HFFc6 (cell line): ENCODE measurements at regions not wholly inside any gene's neighbourhood (a gene's known extent, or its start where the extent isn't known, plus 50 kb on each side); places are given as distances from the start of the nearest gene placed in this dataset.
"Not testable (repeated sequence)": the region's sequence is repeated elsewhere in the genome, so short reads cannot be mapped to it uniquely, and the experiment has no call there.

Source experiments
- DNase-seq: peaks from one replicate; pipeline ENCODE4 v3.0.0-alpha.2; 2018
- H3K27ac Mint-ChIP-seq: 2 replicates; pipeline ENCODE4 v1.8.0; 2020; ENCODE audit warnings: mild to moderate bottlenecking, mixed read lengths
- H3K27me3 Mint-ChIP-seq: 2 replicates; pipeline ENCODE4 v1.8.0; 2021; ENCODE audit warnings: mild to moderate bottlenecking, moderate library complexity, mixed read lengths; ENCODE audit not compliant: insufficient read depth
- H3K36me3 Mint-ChIP-seq: 2 replicates; pipeline ENCODE4 v1.8.0; 2021; ENCODE audit warnings: low read depth, mixed read lengths
- H3K4me1 Mint-ChIP-seq: 2 replicates; pipeline ENCODE4 v1.8.0; 2020; ENCODE audit warnings: low read depth, mixed read lengths
- H3K4me3 Mint-ChIP-seq: 2 replicates; pipeline ENCODE4 v1.8.0; 2020; ENCODE audit warnings: mild to moderate bottlenecking, moderate library complexity, mixed read lengths
- H3K9me3 Mint-ChIP-seq: 2 replicates; pipeline ENCODE4 v1.8.0; 2020; ENCODE audit warnings: mild to moderate bottlenecking, mixed read lengths
- TF ChIP-seq, protein P1 (sequence below): fragments of 200-600 bp; sonication (generic); IDR thresholded peaks from 2 replicates; pipeline ENCODE4 v1.5.0; 2021; ENCODE audit warnings: antibody characterized with exemption, mild to moderate bottlenecking

GRCh38 chr2:109719871-109720270 is 74.2 kb upstream of the RGPD5 start:
- Mint-ChIP-seq H3K27ac (no peak overlapping the region), H3K9me3 (no peaks in the 10 kb centered on the region; the same call in 1 of the 2 replicates), H3K4me3 (no peak overlapping the region), H3K4me1 (no peaks in the 10 kb centered on the region), H3K27me3 (peaks cover 9% of the 10 kb centered on the region), H3K36me3 (no peaks in the 10 kb centered on the region)
- DNase-seq: no peak
- TF ChIP-seq, protein P1, sequence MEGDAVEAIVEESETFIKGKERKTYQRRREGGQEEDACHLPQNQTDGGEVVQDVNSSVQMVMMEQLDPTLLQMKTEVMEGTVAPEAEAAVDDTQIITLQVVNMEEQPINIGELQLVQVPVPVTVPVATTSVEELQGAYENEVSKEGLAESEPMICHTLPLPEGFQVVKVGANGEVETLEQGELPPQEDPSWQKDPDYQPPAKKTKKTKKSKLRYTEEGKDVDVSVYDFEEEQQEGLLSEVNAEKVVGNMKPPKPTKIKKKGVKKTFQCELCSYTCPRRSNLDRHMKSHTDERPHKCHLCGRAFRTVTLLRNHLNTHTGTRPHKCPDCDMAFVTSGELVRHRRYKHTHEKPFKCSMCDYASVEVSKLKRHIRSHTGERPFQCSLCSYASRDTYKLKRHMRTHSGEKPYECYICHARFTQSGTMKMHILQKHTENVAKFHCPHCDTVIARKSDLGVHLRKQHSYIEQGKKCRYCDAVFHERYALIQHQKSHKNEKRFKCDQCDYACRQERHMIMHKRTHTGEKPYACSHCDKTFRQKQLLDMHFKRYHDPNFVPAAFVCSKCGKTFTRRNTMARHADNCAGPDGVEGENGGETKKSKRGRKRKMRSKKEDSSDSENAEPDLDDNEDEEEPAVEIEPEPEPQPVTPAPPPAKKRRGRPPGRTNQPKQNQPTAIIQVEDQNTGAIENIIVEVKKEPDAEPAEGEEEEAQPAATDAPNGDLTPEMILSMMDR: no peak

GRCh38 chr2:109720380-109721106 is 73.6 kb upstream of the RGPD5 start:
- DNase-seq: no peak
- no peaks in the 10 kb centered on the region; the same call in 1 of the 2 replicates for H3K9me3 Mint-ChIP-seq
- H3K27me3 Mint-ChIP-seq: peaks cover 13% of the 10 kb centered on the region
- H3K27ac Mint-ChIP-seq: no peak overlapping the region
- H3K4me1 Mint-ChIP-seq: no peaks in the 10 kb centered on the region
- H3K36me3 Mint-ChIP-seq: no peaks in the 10 kb centered on the region
- no peak overlapping the region for H3K4me3 Mint-ChIP-seq
- TF ChIP-seq, protein P1: no peak

DNA sequence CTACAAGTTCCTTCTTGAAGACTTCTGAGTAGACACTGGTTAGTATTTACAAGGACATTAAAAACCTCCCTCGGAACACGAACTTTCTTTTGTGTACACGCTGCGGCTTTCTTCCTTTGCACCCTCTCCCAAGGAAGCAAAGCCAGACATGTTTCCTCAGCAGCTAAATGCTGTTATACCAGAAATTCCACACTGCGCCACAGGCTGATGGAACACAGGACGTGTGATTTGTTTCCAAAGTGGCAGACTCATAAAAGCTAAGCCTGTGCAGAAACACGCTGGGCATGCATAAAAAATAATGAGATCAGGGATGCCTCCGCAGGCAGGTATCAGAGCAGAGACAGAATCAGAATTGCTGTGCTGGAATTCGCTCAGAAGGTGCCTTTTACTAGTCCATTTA is 73.0 kb upstream of the RGPD5 start:
- Mint-ChIP-seq H3K27ac (no peak overlapping the region), H3K36me3 (no peaks in the 10 kb centered on the region), H3K9me3 (no peaks in the 10 kb centered on the region; the same call in 1 of the 2 replicates), H3K27me3 (peaks cover 10% of the 10 kb centered on the region), H3K4me1 (no peaks in the 10 kb centered on the region), H3K4me3 (no peak overlapping the region)
- DNase-seq: no peak
- TF ChIP-seq, protein P1: no peak

DNA sequence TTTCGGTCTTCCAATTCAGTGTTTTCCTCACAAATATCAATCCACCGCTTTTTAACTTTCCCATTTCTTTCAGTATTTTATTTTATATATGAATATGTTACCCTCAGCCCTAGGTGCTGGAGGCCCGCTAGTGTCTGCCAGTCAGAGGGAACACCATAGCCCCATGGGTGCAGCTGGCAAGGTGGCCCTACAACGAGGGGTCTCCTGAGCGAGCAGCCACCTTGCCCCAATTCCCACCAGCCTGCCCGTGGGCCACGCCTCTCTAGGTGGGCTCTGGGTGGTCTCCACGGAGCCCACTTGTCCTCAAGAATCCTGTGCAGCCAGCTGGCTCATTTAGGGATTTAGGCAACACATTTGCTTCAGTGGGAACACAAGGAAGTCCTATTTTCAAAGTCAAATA is 72.5 kb upstream of the RGPD5 start:
- Mint-ChIP-seq H3K4me1 (no peaks in the 10 kb centered on the region), H3K9me3 (no peaks in the 10 kb centered on the region; the same call in 1 of the 2 replicates), H3K27ac (no peak overlapping the region), H3K36me3 (no peaks in the 10 kb centered on the region), H3K27me3 (peaks cover 12% of the 10 kb centered on the region), H3K4me3 (no peak overlapping the region)
- TF ChIP-seq, protein P1: no peak
- no peak for DNase-seq

DNA sequence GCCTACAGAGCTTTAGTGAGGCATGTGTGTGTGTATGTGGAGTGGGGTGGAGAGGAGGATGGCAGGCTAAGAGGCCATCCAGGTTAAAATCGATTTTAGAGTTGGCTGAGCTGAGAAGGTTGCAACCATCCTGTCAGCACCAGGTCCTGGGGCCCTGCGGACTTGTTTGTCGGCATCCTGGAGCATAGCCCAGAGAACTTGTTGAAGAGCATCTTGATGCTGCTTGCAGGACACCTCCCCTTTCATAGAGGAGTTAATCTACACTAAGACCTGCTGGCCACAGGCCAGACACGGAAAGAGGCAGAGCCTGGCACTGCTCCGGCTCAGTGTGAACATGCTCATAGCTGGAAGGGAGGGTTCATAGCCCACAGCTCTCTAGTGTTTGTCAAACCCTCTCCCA is 72.1 kb upstream of the RGPD5 start:
- TF ChIP-seq, protein P1: no peak
- Mint-ChIP-seq H3K27ac (no peak overlapping the region), H3K4me3 (no peak overlapping the region), H3K27me3 (peaks cover 15% of the 10 kb centered on the region), H3K4me1 (no peaks in the 10 kb centered on the region), H3K36me3 (no peaks in the 10 kb centered on the region), H3K9me3 (no peaks in the 10 kb centered on the region; the same call in 1 of the 2 replicates)
- no peak for DNase-seq

GRCh38 chr2:109722640-109723039 is 71.5 kb upstream of the RGPD5 start:
- H3K4me1 Mint-ChIP-seq, H3K27ac Mint-ChIP-seq, H3K36me3 Mint-ChIP-seq, DNase-seq, H3K4me3 Mint-ChIP-seq, H3K9me3 Mint-ChIP-seq: not testable (repeated sequence)
- H3K27me3 Mint-ChIP-seq: peaks cover 15% of the 10 kb centered on the region

- not testable (repeated sequence) for H3K4me1 Mint-ChIP-seq, DNase-seq, H3K9me3 Mint-ChIP-seq, H3K36me3 Mint-ChIP-seq, H3K4me3 Mint-ChIP-seq, H3K27ac Mint-ChIP-seq
- H3K27me3 Mint-ChIP-seq: peaks cover 15% of the 10 kb centered on the region
Measured at GRCh38 chr2:109723153-109723552, 71.0 kb upstream of the RGPD5 start.
